HEK293 (cell line): ENCODE measurements at regions not wholly inside any gene's neighbourhood (a gene's known extent, or its start where the extent isn't known, plus 50 kb on each side); places are given as distances from the start of the nearest gene placed in this dataset.
A peak's percentile ranks its signal among the peaks of the same experiment; 100 is the strongest.

Experiments
- CTCF ChIA-PET: fragments of 350-600 bp; formaldehyde crosslinking; extraction: SDS; loops from one replicate; lab custom pipeline; 2021; ENCODE audit warnings: antibody characterized with exemption; lab: Yijun Ruan, JAX
- POLR2A ChIA-PET: fragments of 300-600 bp; formaldehyde crosslinking; extraction: SDS; loops from one replicate; lab custom pipeline; 2020; ENCODE audit warnings: antibody characterized with exemption, inconsistent platforms; lab: Yijun Ruan, JAX
- H3K27ac ChIP-seq: fragments of 200-500 bp; sonication (Bioruptor generic); 2 replicates; pipeline ENCODE4 v1.5.1; 2014; ENCODE audit warnings: low read depth, low read length, control low read depth, inconsistent platforms; ENCODE audit errors: extremely low read depth
- H3K36me3 ChIP-seq, 2 experiments: fragments of 200-500 bp in 1 of 2; sonication (Bioruptor generic) in 1 of 2; 1 replicate in 1 of 2; 2 replicates in 1 of 2; pipeline ENCODE4 v1.5.1; 2014 to 2017; ENCODE audit warnings: inconsistent platforms in 2 of 2, low read length in 2 of 2; ENCODE audit not compliant: control insufficient read depth in 2 of 2, insufficient read depth in 1 of 2
- H3K4me1 ChIP-seq: fragments of 200-500 bp; sonication (Bioruptor generic); 2 replicates; pipeline ENCODE4 v1.5.1; 2014; ENCODE audit warnings: mild to moderate bottlenecking, low read length, inconsistent platforms; ENCODE audit not compliant: control insufficient read depth, insufficient read depth
- H3K4me3 ChIP-seq: 2 replicates; pipeline ENCODE4 v1.5.1; 2011; ENCODE audit warnings: low read depth, mild to moderate bottlenecking, control low read depth, low read length, moderate library complexity
- H3K9me3 ChIP-seq: fragments of 200-500 bp; sonication (Bioruptor generic); 2 replicates; pipeline ENCODE4 v1.5.1; 2014; ENCODE audit warnings: low read depth, low read length, inconsistent platforms; ENCODE audit not compliant: control insufficient read depth, insufficient read depth
- BCL11B ChIP-seq: fragments of 450-650 bp; formaldehyde crosslinking; IDR thresholded peaks from 2 replicates; pipeline ENCODE4 v1.5.1; 2016; ENCODE audit warnings: low read depth, missing biosample characterization, missing genetic modification characterization
- PATZ1 ChIP-seq: fragments of 450-650 bp; formaldehyde crosslinking; IDR thresholded peaks from 2 replicates; pipeline ENCODE4 v1.5.1; 2016; ENCODE audit warnings: missing biosample characterization, missing genetic modification characterization
- PRDM2 ChIP-seq: fragments of 450-650 bp; formaldehyde crosslinking; IDR thresholded peaks from 2 replicates; pipeline ENCODE4 v1.5.1; 2016; ENCODE audit warnings: missing biosample characterization, missing genetic modification characterization, borderline replicate concordance
- SETDB1 ChIP-seq: IDR thresholded peaks from one replicate; pipeline ENCODE4 v1.6.1; 2017; ENCODE audit warnings: mild to moderate bottlenecking, low read length, moderate library complexity, mixed read lengths; ENCODE audit not compliant: insufficient read length
- ZBTB7A ChIP-seq: fragments of 450-650 bp; formaldehyde crosslinking; IDR thresholded peaks from 2 replicates; pipeline ENCODE4 v1.5.1; 2016; ENCODE audit warnings: low read depth, missing biosample characterization, missing genetic modification characterization
- ZFHX2 ChIP-seq: fragments of 450-650 bp; formaldehyde crosslinking; conservative IDR thresholded peaks from 2 replicates; pipeline ENCODE4 v1.5.1; 2016; ENCODE audit warnings: missing biosample characterization, missing genetic modification characterization
- ZFP3 ChIP-seq: fragments of 450-650 bp; formaldehyde crosslinking; IDR thresholded peaks from 2 replicates; pipeline ENCODE4 v1.5.1; 2016; ENCODE audit warnings: low read depth, missing biosample characterization, missing genetic modification characterization
- ZIC2 ChIP-seq: fragments of 450-650 bp; formaldehyde crosslinking; IDR thresholded peaks from 2 replicates; pipeline ENCODE4 v1.5.1; 2016; ENCODE audit warnings: missing biosample characterization, missing genetic modification characterization
- ZNF148 ChIP-seq: fragments of 450-650 bp; formaldehyde crosslinking; IDR thresholded peaks from 2 replicates; pipeline ENCODE4 v1.5.0; 2017; ENCODE audit warnings: missing biosample characterization, missing genetic modification characterization, borderline replicate concordance
- ZNF184 ChIP-seq: fragments of 450-650 bp; IDR thresholded peaks from 2 replicates; pipeline ENCODE4 v1.5.1; 2018; ENCODE audit warnings: missing biosample characterization, mild to moderate bottlenecking, missing genetic modification characterization
- ZNF24 ChIP-seq: fragments of 450-650 bp; formaldehyde crosslinking; IDR thresholded peaks from 2 replicates; pipeline ENCODE4 v1.5.1; 2016; ENCODE audit warnings: missing biosample characterization, missing genetic modification characterization
- ZNF341 ChIP-seq: fragments of 450-650 bp; formaldehyde crosslinking; IDR thresholded peaks from 2 replicates; pipeline ENCODE4; 2016; ENCODE audit warnings: low read depth, missing biosample characterization, missing genetic modification characterization
- ZNF354C ChIP-seq: fragments of 450-650 bp; formaldehyde crosslinking; IDR thresholded peaks from 2 replicates; pipeline ENCODE4 v1.5.1; 2016; ENCODE audit warnings: missing biosample characterization, missing genetic modification characterization, low read depth, borderline replicate concordance
- ZNF362 ChIP-seq: fragments of 450-650 bp; formaldehyde crosslinking; IDR thresholded peaks from 2 replicates; pipeline ENCODE4 v1.5.1; 2016; ENCODE audit warnings: missing biosample characterization, missing genetic modification characterization
- ZNF423 ChIP-seq: fragments of 450-650 bp; formaldehyde crosslinking; IDR thresholded peaks from 2 replicates; pipeline ENCODE4 v1.5.1; 2016; ENCODE audit warnings: missing biosample characterization, missing genetic modification characterization
- ZNF48 ChIP-seq: fragments of 450-650 bp; formaldehyde crosslinking; IDR thresholded peaks from 2 replicates; pipeline ENCODE4 v1.5.1; 2016; ENCODE audit warnings: missing biosample characterization, missing genetic modification characterization
- ZNF501 ChIP-seq: fragments of 450-650 bp; formaldehyde crosslinking; IDR thresholded peaks from 2 replicates; pipeline ENCODE4 v1.5.1; 2016; ENCODE audit warnings: missing biosample characterization, missing genetic modification characterization
- ZSCAN16 ChIP-seq: fragments of 450-650 bp; formaldehyde crosslinking; IDR thresholded peaks from 2 replicates; pipeline ENCODE4 v1.5.1; 2016; ENCODE audit warnings: missing biosample characterization, missing genetic modification characterization
- ZXDB ChIP-seq: fragments of 450-650 bp; formaldehyde crosslinking; IDR thresholded peaks from 2 replicates; pipeline ENCODE4 v1.5.1; 2016; ENCODE audit warnings: missing biosample characterization, missing genetic modification characterization

GRCh38 chr17:72304859-72305258 is 184.0 kb downstream of the SOX9 start (continued):
- TF ChIP-seq ZNF354C (tag by site-specific recombination) (no peak), ZNF362 (tag by site-specific recombination) (no peak), ZNF24 (tag by site-specific recombination) (no peak), ZNF48 (tag by site-specific recombination) (no peak), ZNF423 (tag by site-specific recombination) (no peak), SETDB1 (no peak), ZSCAN16 (tag by site-specific recombination) (no peak), ZNF184 (tag by site-specific recombination) (no peak), ZFHX2 (tag by site-specific recombination) (peak; percentile 68)

GRCh38 chr17:72305472-72305871 is 184.7 kb downstream of the SOX9 start:
- Histone ChIP-seq H3K4me1 (no peaks in the 10 kb centered on the region), H3K9me3 (no peaks in the 10 kb centered on the region), H3K4me3 (no peak overlapping the region), H3K27ac (no peak overlapping the region), H3K36me3 (no peaks in the 10 kb centered on the region)
- POLR2A ChIA-PET = no interaction called here
- TF ChIP-seq ZNF341 (tag by site-specific recombination) (peak; percentile 56; the same call in 1 of the 2 replicates), ZFP3 (tag by site-specific recombination) (no peak), PRDM2 (tag by site-specific recombination) (no peak), ZBTB7A (no peak), ZIC2 (tag by site-specific recombination) (peak; percentile 81), ZNF184 (tag by site-specific recombination) (no peak)
- CTCF ChIA-PET = interaction anchor here (0.8 kb wide), 1 partner anchor 845 kb away, joined by 4 read pairs; no protein-coding TSS in a partner anchor

- TF ChIP-seq PATZ1 (tag by site-specific recombination) (no peak), ZNF501 (no peak), BCL11B (tag by site-specific recombination) (no peak), ZNF148 (tag by site-specific recombination) (no peak), ZXDB (tag by site-specific recombination) (no peak)
- H3K9me3 ChIP-seq = no peaks in the 10 kb centered on the region
- ChIA-PET CTCF (interaction anchor here (0.7 kb wide), 1 partner anchor 53 kb away, joined by 4 read pairs; no protein-coding TSS in a partner anchor), POLR2A (no interaction called here)
- H3K4me3 ChIP-seq = no peak overlapping the region
- H3K4me1 ChIP-seq = no peaks in the 10 kb centered on the region
- no peak overlapping the region for H3K27ac ChIP-seq
- no peaks in the 10 kb centered on the region for H3K36me3 ChIP-seq
These were observed 185.2 kb downstream of the SOX9 start for GRCh38 chr17:72306037-72306436.
